Endothelial cell (in vitro differentiated cells): ENCODE measurements at regions not wholly inside any gene's neighbourhood (a gene's known extent, or its start where the extent isn't known, plus 50 kb on each side); places are given as distances from the start of the nearest gene placed in this dataset.

Source experiments
- DNase-seq: peaks from one replicate; pipeline ENCODE4 v3.0.0; 2021; ENCODE audit warnings: low spot score
- H3K27ac Mint-ChIP-seq: one replicate; pipeline ENCODE4 v1.8.0; 2021; ENCODE audit warnings: mixed read lengths, inconsistent platforms; ENCODE audit not compliant: unreplicated experiment
- H3K27me3 Mint-ChIP-seq: one replicate; pipeline ENCODE4 v1.8.0; 2021; ENCODE audit warnings: mild to moderate bottlenecking, moderate library complexity, mixed read lengths, inconsistent platforms; ENCODE audit not compliant: unreplicated experiment
- H3K36me3 Mint-ChIP-seq: one replicate; pipeline ENCODE4 v1.8.0; 2021; ENCODE audit warnings: mild to moderate bottlenecking, low read depth, mixed read lengths, inconsistent platforms; ENCODE audit not compliant: unreplicated experiment
- H3K4me1 Mint-ChIP-seq: one replicate; pipeline ENCODE4 v1.8.0; 2021; ENCODE audit warnings: mild to moderate bottlenecking, mixed read lengths, inconsistent platforms; ENCODE audit not compliant: unreplicated experiment
- H3K4me3 Mint-ChIP-seq: one replicate; pipeline ENCODE4 v1.8.0; 2021; ENCODE audit warnings: mild to moderate bottlenecking, mixed read lengths, inconsistent platforms; ENCODE audit not compliant: unreplicated experiment
- H3K9me3 Mint-ChIP-seq: one replicate; pipeline ENCODE4 v1.8.0; 2021; ENCODE audit warnings: mixed read lengths, inconsistent platforms; ENCODE audit not compliant: unreplicated experiment
- TF ChIP-seq, protein P1 (sequence below): fragments of 200-600 bp; sonication (generic); IDR thresholded peaks from one replicate; pipeline ENCODE4 v1.5.0; 2021; ENCODE audit warnings: antibody characterized with exemption; ENCODE audit not compliant: unreplicated experiment

DNA sequence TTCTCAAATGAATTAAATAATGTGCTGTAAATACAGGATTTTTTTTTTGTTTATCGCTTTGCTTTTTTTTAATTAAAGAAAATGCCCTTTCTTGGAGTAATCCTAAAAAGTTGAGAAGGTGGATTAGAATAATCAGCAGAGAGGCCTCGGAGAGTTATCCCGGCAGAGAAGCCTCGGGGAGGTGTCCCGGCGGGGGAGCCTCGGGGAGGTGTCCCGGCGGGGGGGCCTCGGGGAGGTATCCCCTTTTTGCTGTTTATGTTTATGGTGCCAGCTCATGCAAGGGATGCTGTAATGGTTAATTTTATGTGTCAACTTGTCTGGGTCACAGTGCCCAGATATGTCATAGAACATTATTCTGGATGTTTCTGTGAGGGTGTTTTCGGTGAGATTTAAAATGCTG lies 263.0 kb upstream of the TRIB2 start:
- H3K9me3 Mint-ChIP-seq: no peaks in the 10 kb centered on the region
- H3K4me1 Mint-ChIP-seq: no peaks in the 10 kb centered on the region
- TF ChIP-seq, protein P1, sequence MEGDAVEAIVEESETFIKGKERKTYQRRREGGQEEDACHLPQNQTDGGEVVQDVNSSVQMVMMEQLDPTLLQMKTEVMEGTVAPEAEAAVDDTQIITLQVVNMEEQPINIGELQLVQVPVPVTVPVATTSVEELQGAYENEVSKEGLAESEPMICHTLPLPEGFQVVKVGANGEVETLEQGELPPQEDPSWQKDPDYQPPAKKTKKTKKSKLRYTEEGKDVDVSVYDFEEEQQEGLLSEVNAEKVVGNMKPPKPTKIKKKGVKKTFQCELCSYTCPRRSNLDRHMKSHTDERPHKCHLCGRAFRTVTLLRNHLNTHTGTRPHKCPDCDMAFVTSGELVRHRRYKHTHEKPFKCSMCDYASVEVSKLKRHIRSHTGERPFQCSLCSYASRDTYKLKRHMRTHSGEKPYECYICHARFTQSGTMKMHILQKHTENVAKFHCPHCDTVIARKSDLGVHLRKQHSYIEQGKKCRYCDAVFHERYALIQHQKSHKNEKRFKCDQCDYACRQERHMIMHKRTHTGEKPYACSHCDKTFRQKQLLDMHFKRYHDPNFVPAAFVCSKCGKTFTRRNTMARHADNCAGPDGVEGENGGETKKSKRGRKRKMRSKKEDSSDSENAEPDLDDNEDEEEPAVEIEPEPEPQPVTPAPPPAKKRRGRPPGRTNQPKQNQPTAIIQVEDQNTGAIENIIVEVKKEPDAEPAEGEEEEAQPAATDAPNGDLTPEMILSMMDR: no peak
- DNase-seq: no peak
- no peak overlapping the region for H3K4me3 Mint-ChIP-seq
- no peak overlapping the region for H3K27ac Mint-ChIP-seq
- peaks cover 2% of the 10 kb centered on the region for H3K27me3 Mint-ChIP-seq
- H3K36me3 Mint-ChIP-seq: no peaks in the 10 kb centered on the region

DNA sequence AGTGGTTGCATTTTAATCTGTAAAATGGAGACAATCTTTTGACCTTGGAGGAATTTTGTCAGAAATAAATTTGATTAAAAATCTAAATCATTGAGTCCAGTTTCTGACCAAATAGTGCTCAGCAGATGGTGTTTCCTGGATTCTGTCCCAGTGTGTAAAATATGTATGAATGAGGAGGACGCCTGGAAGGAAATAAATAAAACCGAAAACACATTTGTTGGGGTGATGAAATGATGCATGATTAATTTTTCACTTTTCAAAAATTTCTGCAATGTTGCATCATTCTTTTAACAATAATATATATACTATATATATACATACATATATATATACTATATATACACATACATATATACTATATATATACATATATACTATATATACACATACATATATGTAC lies 261.1 kb upstream of the TRIB2 start:
- H3K4me3 Mint-ChIP-seq: no peak overlapping the region
- no peaks in the 10 kb centered on the region for H3K4me1 Mint-ChIP-seq
- TF ChIP-seq, protein P1: no peak
- H3K9me3 Mint-ChIP-seq: no peaks in the 10 kb centered on the region
- DNase-seq: no peak
- peaks cover 2% of the 10 kb centered on the region for H3K27me3 Mint-ChIP-seq
- no peaks in the 10 kb centered on the region for H3K36me3 Mint-ChIP-seq
- H3K27ac Mint-ChIP-seq: no peak overlapping the region

DNA sequence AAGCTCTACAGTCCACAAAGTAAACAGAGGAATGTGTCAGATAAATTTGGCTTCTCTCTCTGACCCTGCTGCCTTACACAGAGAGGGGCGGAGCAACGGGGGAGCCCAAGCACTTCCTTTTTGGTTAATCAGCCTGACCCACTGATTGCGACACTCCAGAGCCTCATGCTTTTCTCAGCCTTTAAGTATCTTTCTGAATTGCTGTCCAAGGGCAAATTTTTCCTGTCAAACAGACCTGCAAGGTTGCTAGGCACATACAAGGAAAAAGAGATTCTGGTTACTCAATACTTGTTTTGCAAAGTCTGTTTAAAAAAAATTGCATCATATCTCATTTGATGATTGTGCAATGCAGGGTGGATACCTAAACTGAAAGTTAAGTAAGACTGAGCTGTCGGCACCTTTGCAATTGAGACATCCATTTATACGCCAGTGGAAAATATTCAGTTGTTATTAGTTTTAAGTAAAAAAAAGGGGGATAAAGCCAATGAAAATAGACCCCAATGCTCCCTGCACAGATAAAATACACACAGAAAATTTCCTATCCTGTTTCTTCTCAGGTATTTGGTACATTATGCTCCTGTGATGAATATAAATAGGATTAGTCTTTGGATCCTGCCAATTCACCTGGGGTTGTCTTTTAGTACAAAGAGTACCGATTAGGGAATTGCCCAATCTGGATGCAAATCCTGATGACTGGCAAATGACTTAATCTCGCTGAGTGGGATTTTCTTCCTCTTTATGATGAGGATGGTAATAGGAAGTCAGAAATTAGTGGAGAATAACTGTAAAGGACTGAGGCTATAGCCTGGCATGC lies 260.2 kb upstream of the TRIB2 start:
- Mint-ChIP-seq H3K27ac (no peak overlapping the region), H3K36me3 (no peaks in the 10 kb centered on the region), H3K4me3 (no peak overlapping the region), H3K4me1 (no peaks in the 10 kb centered on the region), H3K27me3 (peaks cover 2% of the 10 kb centered on the region), H3K9me3 (no peaks in the 10 kb centered on the region)
- TF ChIP-seq, protein P1: no peak
- DNase-seq: no peak

DNA sequence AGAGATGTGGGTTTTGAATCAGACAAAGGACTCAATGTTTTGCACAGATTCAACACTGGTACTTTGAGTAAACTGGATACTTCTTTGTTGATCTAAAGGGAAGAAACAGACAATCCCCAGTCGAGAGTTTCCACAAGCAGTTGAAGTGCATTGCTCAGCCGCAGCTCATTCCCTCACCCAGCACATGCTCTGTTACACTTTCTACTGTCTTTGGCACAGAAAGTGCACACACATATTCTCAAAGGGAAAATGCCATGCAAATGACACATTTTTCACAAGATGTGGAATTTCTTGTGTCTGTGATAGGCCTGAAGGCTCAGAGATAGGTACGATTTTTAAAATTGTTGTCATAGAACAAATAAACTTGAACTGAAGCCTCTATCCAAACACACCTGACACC lies 258.9 kb upstream of the TRIB2 start:
- Mint-ChIP-seq H3K27ac (no peak overlapping the region), H3K36me3 (no peaks in the 10 kb centered on the region), H3K27me3 (no peaks in the 10 kb centered on the region), H3K4me1 (no peaks in the 10 kb centered on the region), H3K9me3 (no peaks in the 10 kb centered on the region), H3K4me3 (no peak overlapping the region)
- DNase-seq: no peak
- TF ChIP-seq, protein P1: no peak

DNA sequence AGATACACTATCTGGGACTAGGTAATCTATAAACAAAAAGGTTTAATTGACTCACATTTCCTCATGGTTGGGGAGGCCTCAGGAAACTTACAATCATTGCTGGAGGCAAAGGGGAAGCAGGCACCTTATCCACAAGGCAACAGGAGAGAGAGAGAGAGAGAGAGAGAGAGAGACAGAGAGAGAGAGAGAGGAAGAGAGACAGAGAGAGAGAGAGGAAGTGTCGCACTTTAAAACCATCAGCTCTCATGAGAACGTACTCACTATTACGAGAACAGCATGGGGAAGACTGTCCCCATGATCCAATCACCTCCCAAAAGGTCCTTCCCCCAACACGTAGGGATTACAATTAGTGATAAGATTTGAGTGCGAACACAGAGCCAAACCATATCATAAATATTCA lies 253.5 kb upstream of the TRIB2 start:
- TF ChIP-seq, protein P1: no peak
- peaks cover 8% of the 10 kb centered on the region for H3K4me1 Mint-ChIP-seq
- H3K27me3 Mint-ChIP-seq: no peaks in the 10 kb centered on the region
- H3K27ac Mint-ChIP-seq: no peak overlapping the region
- no peaks in the 10 kb centered on the region for H3K36me3 Mint-ChIP-seq
- H3K9me3 Mint-ChIP-seq: no peaks in the 10 kb centered on the region
- H3K4me3 Mint-ChIP-seq: no peak overlapping the region
- DNase-seq: no peak
